ENCODE measurements at regions not wholly inside any gene's neighbourhood (a gene's known extent, or its start where the extent isn't known, plus 50 kb on each side); places are given as distances from the start of the nearest gene placed in this dataset.

GRCh38 chr12:125377093-125377492, 311.9 kb downstream of the AACS start:
- Histone ChIP-seq H3K27me3 (ENCODE audit: insufficient read depth, low read length) (peaks cover 8% of the 10 kb centered on the region), H3K9me3 (ENCODE audit: low read length) (no peaks in the 10 kb centered on the region), H2AFZ (ENCODE audit: low read depth, low read length) (no peak overlapping the region), H3K36me3 (ENCODE audit: insufficient read depth, low read length) (no peaks in the 10 kb centered on the region), H3K4me3 (ENCODE audit: low read length) (no peak overlapping the region), H3K4me1 (ENCODE audit: insufficient read depth, low read length) (no peaks in the 10 kb centered on the region)

GRCh38 chr12:125381373-125381772, 316.1 kb downstream of the AACS start:
- no peaks in the 10 kb centered on the region for H3K9me3 ChIP-seq (ENCODE audit: low read length)
- H3K27me3 ChIP-seq (ENCODE audit: insufficient read depth, low read length), result no peaks in the 10 kb centered on the region
- no peak overlapping the region for H3K4me3 ChIP-seq (ENCODE audit: low read length)
- H2AFZ ChIP-seq (ENCODE audit: low read depth, low read length), result no peak overlapping the region
- H3K36me3 ChIP-seq (ENCODE audit: insufficient read depth, low read length), result no peaks in the 10 kb centered on the region
- no peaks in the 10 kb centered on the region for H3K4me1 ChIP-seq (ENCODE audit: insufficient read depth, low read length)

DNA sequence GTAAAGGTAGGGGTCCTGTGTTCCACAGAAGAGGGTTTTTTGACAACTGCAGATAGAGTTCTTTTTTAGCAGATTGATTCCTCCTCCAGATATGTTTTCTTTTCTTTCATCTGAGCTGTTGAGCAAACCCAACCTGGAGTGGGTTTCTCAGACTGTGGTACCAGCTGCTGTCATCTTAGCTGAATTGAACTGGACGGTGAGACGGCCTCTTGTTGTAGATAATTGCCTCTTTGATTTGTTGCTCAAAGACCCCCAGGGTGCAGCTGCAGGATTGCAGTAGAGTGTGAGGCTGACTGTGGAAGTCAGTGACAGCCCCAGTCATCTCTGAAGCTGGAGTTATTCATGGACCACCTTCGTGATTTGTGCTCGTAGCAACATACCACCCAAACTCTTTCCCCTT, 317.7 kb downstream of the AACS start:
- H3K9me3 ChIP-seq (ENCODE audit: low read length), result no peaks in the 10 kb centered on the region
- no peak overlapping the region for H3K4me3 ChIP-seq (ENCODE audit: low read length)
- no peaks in the 10 kb centered on the region for H3K36me3 ChIP-seq (ENCODE audit: insufficient read depth, low read length)
- H3K27me3 ChIP-seq (ENCODE audit: insufficient read depth, low read length), result no peaks in the 10 kb centered on the region
- H3K4me1 ChIP-seq (ENCODE audit: insufficient read depth, low read length), result no peaks in the 10 kb centered on the region
- H2AFZ ChIP-seq (ENCODE audit: low read depth, low read length), result no peak overlapping the region

DNA sequence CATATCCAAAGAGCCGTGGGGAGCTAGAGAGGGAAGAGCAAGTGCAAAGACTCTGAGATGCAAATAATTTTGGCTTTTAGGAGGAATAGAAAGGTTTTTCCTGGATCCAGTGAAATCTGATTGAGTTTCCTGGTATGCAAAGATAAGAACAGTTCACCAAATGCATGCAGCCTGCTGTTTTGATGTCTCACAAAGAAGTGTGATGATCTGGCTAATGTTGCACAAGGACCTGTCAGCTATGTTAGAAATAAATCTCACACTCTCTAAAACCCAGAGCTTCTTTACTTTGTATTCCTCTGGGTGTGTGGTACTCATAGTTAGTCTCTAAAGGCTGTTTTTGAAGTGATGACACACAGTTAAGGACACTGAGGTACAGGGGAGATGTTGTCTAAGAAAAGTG, 321.4 kb downstream of the AACS start:
- Histone ChIP-seq H3K36me3 (ENCODE audit: insufficient read depth, low read length) (no peaks in the 10 kb centered on the region), H2AFZ (ENCODE audit: low read depth, low read length) (no peak overlapping the region), H3K4me1 (ENCODE audit: insufficient read depth, low read length) (no peaks in the 10 kb centered on the region), H3K4me3 (ENCODE audit: low read length) (no peak overlapping the region), H3K9me3 (ENCODE audit: low read length) (no peaks in the 10 kb centered on the region), H3K27me3 (ENCODE audit: insufficient read depth, low read length) (no peaks in the 10 kb centered on the region)

- Histone ChIP-seq H2AFZ (ENCODE audit: low read depth, low read length) (no peak overlapping the region), H3K9me3 (ENCODE audit: low read length) (no peaks in the 10 kb centered on the region), H3K4me3 (ENCODE audit: low read length) (no peak overlapping the region), H3K27me3 (ENCODE audit: insufficient read depth, low read length) (no peaks in the 10 kb centered on the region), H3K4me1 (ENCODE audit: insufficient read depth, low read length) (no peaks in the 10 kb centered on the region), H3K36me3 (ENCODE audit: insufficient read depth, low read length) (no peaks in the 10 kb centered on the region)
Measured at GRCh38 chr12:125387206-125387605, 322.0 kb downstream of the AACS start.

GRCh38 chr12:125389061-125389697, 323.9 kb downstream of the AACS start:
- Histone ChIP-seq H3K9me3 (ENCODE audit: low read length) (no peaks in the 10 kb centered on the region), H3K4me3 (ENCODE audit: low read length) (no peak overlapping the region), H3K27me3 (ENCODE audit: insufficient read depth, low read length) (no peaks in the 10 kb centered on the region), H3K36me3 (ENCODE audit: insufficient read depth, low read length) (no peaks in the 10 kb centered on the region), H2AFZ (ENCODE audit: low read depth, low read length) (no peak overlapping the region), H3K4me1 (ENCODE audit: insufficient read depth, low read length) (no peaks in the 10 kb centered on the region)

DNA sequence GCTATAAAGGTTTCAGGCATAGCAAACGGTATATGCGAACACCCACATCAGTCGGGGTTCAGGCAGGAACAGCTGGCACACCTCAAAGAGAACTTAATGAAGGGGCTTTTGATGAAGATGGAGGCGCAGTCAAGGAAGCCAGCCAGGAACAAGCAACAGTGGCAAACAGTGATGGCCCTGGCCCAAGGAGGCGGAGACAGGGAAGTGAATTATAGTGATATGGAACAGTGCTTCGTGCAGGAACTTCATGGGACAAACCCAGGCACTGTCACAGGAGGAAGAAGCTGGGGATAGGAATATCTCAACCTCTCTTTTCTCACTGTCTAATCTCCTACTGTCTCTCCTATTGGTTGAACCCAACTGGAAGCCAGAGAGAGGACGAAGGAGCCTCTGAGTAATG, 328.3 kb downstream of the AACS start:
- Histone ChIP-seq H3K4me3 (ENCODE audit: low read length) (no peak overlapping the region), H3K9me3 (ENCODE audit: low read length) (no peaks in the 10 kb centered on the region), H2AFZ (ENCODE audit: low read depth, low read length) (no peak overlapping the region), H3K27me3 (ENCODE audit: insufficient read depth, low read length) (no peaks in the 10 kb centered on the region), H3K36me3 (ENCODE audit: insufficient read depth, low read length) (no peaks in the 10 kb centered on the region), H3K4me1 (ENCODE audit: insufficient read depth, low read length) (no peaks in the 10 kb centered on the region)

- Histone ChIP-seq H3K4me3 (ENCODE audit: low read length) (no peak overlapping the region), H3K27me3 (ENCODE audit: insufficient read depth, low read length) (no peaks in the 10 kb centered on the region)
Measured at GRCh38 chr12:125395583-125396215, 330.5 kb downstream of the AACS start.

DNA sequence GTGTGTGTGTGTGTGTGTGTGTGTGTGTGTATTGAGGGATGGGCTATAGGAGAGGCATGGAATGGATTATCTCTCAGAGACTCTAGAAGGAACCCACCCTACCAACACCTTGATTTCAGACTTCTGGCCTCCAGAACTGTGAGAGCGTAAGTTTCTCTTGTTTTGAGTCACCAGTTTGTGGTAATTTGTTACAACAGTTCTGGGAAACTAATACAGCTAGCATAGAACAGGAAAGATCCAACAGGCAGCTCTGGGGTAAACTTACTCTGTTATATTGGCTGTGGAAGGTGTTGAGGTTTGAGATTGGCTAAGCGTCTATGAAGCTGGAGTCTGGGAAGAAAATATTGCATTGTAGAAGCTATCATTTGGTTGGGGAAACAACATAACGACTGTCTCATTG, 334.3 kb downstream of the AACS start:
- no peak overlapping the region for H2AFZ ChIP-seq (ENCODE audit: low read depth, low read length)
- no peaks in the 10 kb centered on the region for H3K4me1 ChIP-seq (ENCODE audit: insufficient read depth, low read length)
- H3K27me3 ChIP-seq (ENCODE audit: insufficient read depth, low read length), result no peaks in the 10 kb centered on the region
- H3K9me3 ChIP-seq (ENCODE audit: low read length), result no peaks in the 10 kb centered on the region
- no peaks in the 10 kb centered on the region for H3K36me3 ChIP-seq (ENCODE audit: insufficient read depth, low read length)
- no peak overlapping the region for H3K4me3 ChIP-seq (ENCODE audit: low read length)

More at GRCh38 chr12:125395583-125396215, 330.5 kb downstream of the AACS start:
- Histone ChIP-seq H2AFZ (ENCODE audit: low read depth, low read length) (no peak overlapping the region), H3K36me3 (ENCODE audit: insufficient read depth, low read length) (no peaks in the 10 kb centered on the region), H3K4me1 (ENCODE audit: insufficient read depth, low read length) (no peaks in the 10 kb centered on the region), H3K9me3 (ENCODE audit: low read length) (no peaks in the 10 kb centered on the region)

DNA sequence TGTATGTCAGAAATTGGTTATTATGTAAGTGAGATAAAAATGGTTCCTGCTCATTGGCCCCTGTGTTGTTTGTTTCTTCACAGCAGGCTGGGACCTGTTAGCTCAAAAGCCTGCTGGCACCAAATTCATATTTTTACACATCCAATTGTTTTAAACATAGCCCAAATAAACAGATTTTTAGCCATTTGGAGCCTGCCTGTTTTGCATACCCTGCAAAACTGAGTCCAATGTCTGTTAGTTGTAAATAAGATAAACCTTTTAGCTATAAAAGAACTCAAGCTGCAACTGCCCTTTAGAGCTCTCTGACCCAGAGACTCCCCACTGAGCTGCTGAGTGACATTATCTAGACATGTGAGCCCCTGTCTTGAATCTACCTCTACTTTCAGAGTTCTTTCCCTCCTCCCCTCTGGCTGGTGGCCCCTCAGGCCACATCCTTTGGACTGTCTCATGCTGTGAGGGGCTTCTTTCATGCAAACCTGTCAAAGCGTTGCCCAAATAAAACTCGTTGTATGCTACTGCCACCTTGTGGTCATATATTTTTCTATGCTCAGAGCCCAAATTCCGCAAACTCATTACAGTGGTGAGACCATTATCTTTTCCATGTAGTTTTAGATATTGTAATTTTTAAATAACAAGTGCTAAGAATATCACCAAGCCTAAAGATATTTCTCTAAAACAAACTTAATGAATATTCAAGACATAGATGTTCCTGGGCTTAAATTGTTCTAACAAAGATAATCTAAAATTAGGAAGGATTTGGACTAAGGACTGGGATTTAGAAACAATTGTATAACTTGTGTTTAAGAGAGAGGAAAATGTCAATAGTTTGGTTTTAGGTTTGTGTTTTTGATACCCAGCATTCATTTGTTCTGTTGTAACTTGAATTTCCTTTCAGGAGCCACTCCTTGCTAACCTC, 337.9 kb downstream of the AACS start:
- H3K27me3 ChIP-seq (ENCODE audit: insufficient read depth, low read length), result no peaks in the 10 kb centered on the region
- no peak overlapping the region for H3K4me3 ChIP-seq (ENCODE audit: low read length)
- no peak overlapping the region for H2AFZ ChIP-seq (ENCODE audit: low read depth, low read length)
- no peaks in the 10 kb centered on the region for H3K9me3 ChIP-seq (ENCODE audit: low read length)
- no peaks in the 10 kb centered on the region for H3K36me3 ChIP-seq (ENCODE audit: insufficient read depth, low read length)
- no peaks in the 10 kb centered on the region for H3K4me1 ChIP-seq (ENCODE audit: insufficient read depth, low read length)

DNA sequence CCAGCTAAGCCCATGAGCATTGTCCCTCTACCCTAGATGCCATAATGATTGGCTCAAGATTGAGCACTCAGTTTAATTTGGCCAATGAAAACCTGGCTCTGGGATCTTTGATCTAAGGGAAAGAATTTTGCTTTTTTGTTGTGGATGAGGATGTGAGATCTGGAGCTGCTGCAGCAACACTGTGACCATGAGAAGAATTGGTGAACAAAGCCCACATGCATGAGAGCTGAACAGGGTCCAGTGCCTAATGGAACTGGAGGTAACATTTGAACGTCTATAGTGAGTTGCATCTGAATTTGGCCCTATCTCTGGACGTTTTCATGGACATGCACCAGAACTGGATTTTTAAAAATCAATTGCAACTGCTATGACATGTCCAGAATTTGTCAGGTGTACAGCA, 338.6 kb downstream of the AACS start:
- H3K27me3 ChIP-seq (ENCODE audit: insufficient read depth, low read length), result no peaks in the 10 kb centered on the region
- H3K36me3 ChIP-seq (ENCODE audit: insufficient read depth, low read length), result no peaks in the 10 kb centered on the region
- H3K4me1 ChIP-seq (ENCODE audit: insufficient read depth, low read length), result no peaks in the 10 kb centered on the region
- H2AFZ ChIP-seq (ENCODE audit: low read depth, low read length), result no peak overlapping the region
- no peaks in the 10 kb centered on the region for H3K9me3 ChIP-seq (ENCODE audit: low read length)
- H3K4me3 ChIP-seq (ENCODE audit: low read length), result no peak overlapping the region

GRCh38 chr12:125406131-125406530, 340.9 kb downstream of the AACS start:
- no peak overlapping the region for H2AFZ ChIP-seq (ENCODE audit: low read depth, low read length)
- no peaks in the 10 kb centered on the region for H3K4me1 ChIP-seq (ENCODE audit: insufficient read depth, low read length)
- H3K9me3 ChIP-seq (ENCODE audit: low read length), result no peaks in the 10 kb centered on the region
- H3K27me3 ChIP-seq (ENCODE audit: insufficient read depth, low read length), result no peaks in the 10 kb centered on the region
- no peaks in the 10 kb centered on the region for H3K36me3 ChIP-seq (ENCODE audit: insufficient read depth, low read length)
- H3K4me3 ChIP-seq (ENCODE audit: low read length), result no peak overlapping the region

DNA sequence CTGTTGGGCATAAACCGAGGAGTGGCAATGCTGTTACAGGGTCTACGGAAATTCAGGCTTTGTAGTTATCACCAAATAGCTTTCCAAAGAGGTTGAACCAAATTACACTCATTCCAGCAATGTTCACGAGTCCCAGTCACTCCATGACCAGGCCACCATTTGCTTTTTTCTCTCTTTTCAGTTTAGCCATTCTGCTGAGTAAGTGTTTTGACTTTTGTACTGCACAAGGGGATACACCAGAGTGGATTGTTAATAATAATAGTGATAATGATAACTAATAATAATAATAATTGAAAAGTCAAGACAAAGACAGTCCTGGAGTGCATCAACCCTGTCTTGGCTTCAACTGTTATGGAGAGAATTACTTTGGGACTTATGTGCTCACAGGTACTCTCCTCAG, 343.5 kb downstream of the AACS start:
- H3K4me1 ChIP-seq (ENCODE audit: insufficient read depth, low read length), result no peaks in the 10 kb centered on the region
- no peaks in the 10 kb centered on the region for H3K36me3 ChIP-seq (ENCODE audit: insufficient read depth, low read length)
- no peaks in the 10 kb centered on the region for H3K9me3 ChIP-seq (ENCODE audit: low read length)
- H3K27me3 ChIP-seq (ENCODE audit: insufficient read depth, low read length), result no peaks in the 10 kb centered on the region
- H3K4me3 ChIP-seq (ENCODE audit: low read length), result no peak overlapping the region
- no peak overlapping the region for H2AFZ ChIP-seq (ENCODE audit: low read depth, low read length)
